22Rv1 (cell line): ENCODE measurements at regions not wholly inside any gene's neighbourhood (a gene's known extent, or its start where the extent isn't known, plus 50 kb on each side); places are given as distances from the start of the nearest gene placed in this dataset.

Source experiments
- CTCF ChIP-seq: fragments of 450-650 bp; IDR thresholded peaks from 2 replicates; pipeline ENCODE4 v1.5.1; 2017; ENCODE audit warnings: mild to moderate bottlenecking
- ZFX ChIP-seq: fragments of 450-650 bp; IDR thresholded peaks from 2 replicates; pipeline ENCODE4 v1.6.1; 2017; ENCODE audit warnings: antibody characterized with exemption, borderline replicate concordance

GRCh38 chr20:59404749-59405148, 104.3 kb downstream of the EDN3 start:
- TF ChIP-seq CTCF (no peak), ZFX (no peak)
